ENCODE measurements at regions not wholly inside any gene's neighbourhood (a gene's known extent, or its start where the extent isn't known, plus 50 kb on each side); places are given as distances from the start of the nearest gene placed in this dataset.

GRCh38 chr16:6381896-6382295 is 950.7 kb upstream of the RBFOX1 start:
- DNase-seq (ENCODE audit: low spot score) (no peak), ATAC-seq (no peak)
- Mint-ChIP-seq H3K27me3 (no peaks in the 10 kb centered on the region), H3K4me1 (ENCODE audit: low read depth in 2 of 2) (no peaks in the 10 kb centered on the region), H3K9me3 (no peaks in the 10 kb centered on the region), H3K4me3 (no peak overlapping the region), H3K36me3 (no peaks in the 10 kb centered on the region), H3K27ac (no peak overlapping the region)

GRCh38 chr16:6377956-6378355 is 954.7 kb upstream of the RBFOX1 start:
- ATAC-seq, result no peak
- Mint-ChIP-seq H3K9me3 (no peaks in the 10 kb centered on the region), H3K36me3 (no peaks in the 10 kb centered on the region), H3K27ac (no peak overlapping the region), H3K4me3 (no peak overlapping the region), H3K27me3 (no peaks in the 10 kb centered on the region), H3K4me1 (ENCODE audit: low read depth in 2 of 2) (no peaks in the 10 kb centered on the region)
- no peak for DNase-seq (ENCODE audit: low spot score)

GRCh38 chr16:6375465-6376075 is 957.1 kb upstream of the RBFOX1 start:
- no peak for DNase-seq (ENCODE audit: low spot score)
- no peak overlapping the region for H3K27ac Mint-ChIP-seq
- H3K4me3 Mint-ChIP-seq, result no peak overlapping the region
- no peaks in the 10 kb centered on the region for H3K36me3 Mint-ChIP-seq
- no peaks in the 10 kb centered on the region for H3K27me3 Mint-ChIP-seq
- ATAC-seq, result no peak
- H3K4me1 Mint-ChIP-seq (ENCODE audit: low read depth in 2 of 2), result no peaks in the 10 kb centered on the region
- H3K9me3 Mint-ChIP-seq, result no peaks in the 10 kb centered on the region

GRCh38 chr16:6374821-6375220 is 957.8 kb upstream of the RBFOX1 start:
- no peak for DNase-seq (ENCODE audit: low spot score)
- ATAC-seq, result no peak
- Mint-ChIP-seq H3K27me3 (no peaks in the 10 kb centered on the region), H3K4me3 (no peak overlapping the region), H3K27ac (no peak overlapping the region), H3K9me3 (no peaks in the 10 kb centered on the region), H3K4me1 (ENCODE audit: low read depth in 2 of 2) (no peaks in the 10 kb centered on the region), H3K36me3 (no peaks in the 10 kb centered on the region)

- no peak for DNase-seq (ENCODE audit: low spot score)
- no peaks in the 10 kb centered on the region for H3K36me3 Mint-ChIP-seq
- peaks cover 14% of the 10 kb centered on the region for H3K9me3 Mint-ChIP-seq
- H3K27ac Mint-ChIP-seq, result no peak overlapping the region
- H3K4me1 Mint-ChIP-seq (ENCODE audit: low read depth in 2 of 2), result no peaks in the 10 kb centered on the region
- no peaks in the 10 kb centered on the region for H3K27me3 Mint-ChIP-seq
- no peak for ATAC-seq
- no peak overlapping the region for H3K4me3 Mint-ChIP-seq
Measured at GRCh38 chr16:6364846-6365245, 967.8 kb upstream of the RBFOX1 start.

- no peak for ATAC-seq
- H3K27me3 Mint-ChIP-seq, result no peaks in the 10 kb centered on the region
Measured at GRCh38 chr16:6363896-6364607, 968.6 kb upstream of the RBFOX1 start.

GRCh38 chr16:6363396-6363795 is 969.2 kb upstream of the RBFOX1 start:
- Mint-ChIP-seq H3K27ac (no peak overlapping the region), H3K27me3 (no peaks in the 10 kb centered on the region), H3K4me1 (ENCODE audit: low read depth in 2 of 2) (no peaks in the 10 kb centered on the region), H3K9me3 (peaks cover 11% of the 10 kb centered on the region), H3K36me3 (no peaks in the 10 kb centered on the region), H3K4me3 (no peak overlapping the region)
- no peak for ATAC-seq
- no peak for DNase-seq (ENCODE audit: low spot score)

More at GRCh38 chr16:6363896-6364607, 968.6 kb upstream of the RBFOX1 start:
- Mint-ChIP-seq H3K27ac (no peak overlapping the region), H3K4me1 (ENCODE audit: low read depth in 2 of 2) (no peaks in the 10 kb centered on the region), H3K9me3 (peaks cover 14% of the 10 kb centered on the region), H3K36me3 (no peaks in the 10 kb centered on the region), H3K4me3 (no peak overlapping the region)
- DNase-seq (ENCODE audit: low spot score), result no peak

- DNase-seq (ENCODE audit: low spot score) (no peak), ATAC-seq (no peak)
- H3K27ac Mint-ChIP-seq, result no peak overlapping the region
- no peak overlapping the region for H3K4me3 Mint-ChIP-seq
- H3K4me1 Mint-ChIP-seq (ENCODE audit: low read depth in 2 of 2), result no peaks in the 10 kb centered on the region
- peaks cover 10% of the 10 kb centered on the region for H3K9me3 Mint-ChIP-seq
- H3K27me3 Mint-ChIP-seq, result no peaks in the 10 kb centered on the region
- H3K36me3 Mint-ChIP-seq, result no peaks in the 10 kb centered on the region
Measured at GRCh38 chr16:6362321-6362720, 970.3 kb upstream of the RBFOX1 start.

GRCh38 chr16:6360641-6361040 is 972.0 kb upstream of the RBFOX1 start:
- no peaks in the 10 kb centered on the region for H3K36me3 Mint-ChIP-seq
- no peak overlapping the region for H3K27ac Mint-ChIP-seq
- no peak for ATAC-seq

GRCh38 chr16:6356911-6357310 is 975.7 kb upstream of the RBFOX1 start:
- Mint-ChIP-seq H3K9me3 (peaks cover 13% of the 10 kb centered on the region), H3K27me3 (no peaks in the 10 kb centered on the region), H3K36me3 (no peaks in the 10 kb centered on the region), H3K4me3 (no peak overlapping the region), H3K27ac (no peak overlapping the region), H3K4me1 (ENCODE audit: low read depth in 2 of 2) (no peaks in the 10 kb centered on the region)
- DNase-seq (ENCODE audit: low spot score) (no peak), ATAC-seq (no peak)

More at GRCh38 chr16:6360641-6361040, 972.0 kb upstream of the RBFOX1 start:
- H3K4me3 Mint-ChIP-seq, result no peak overlapping the region
- peaks cover 12% of the 10 kb centered on the region for H3K9me3 Mint-ChIP-seq
- DNase-seq (ENCODE audit: low spot score), result no peak
- H3K27me3 Mint-ChIP-seq, result no peaks in the 10 kb centered on the region
- H3K4me1 Mint-ChIP-seq (ENCODE audit: low read depth in 2 of 2), result no peaks in the 10 kb centered on the region

GRCh38 chr16:6349725-6350124 is 982.9 kb upstream of the RBFOX1 start:
- no peak for DNase-seq (ENCODE audit: low spot score)
- peaks cover 5% of the 10 kb centered on the region for H3K9me3 Mint-ChIP-seq
- no peak overlapping the region for H3K4me3 Mint-ChIP-seq
- no peaks in the 10 kb centered on the region for H3K4me1 Mint-ChIP-seq (ENCODE audit: low read depth in 2 of 2)
- no peak for ATAC-seq
- H3K27me3 Mint-ChIP-seq, result no peaks in the 10 kb centered on the region
- no peaks in the 10 kb centered on the region for H3K36me3 Mint-ChIP-seq
- no peak overlapping the region for H3K27ac Mint-ChIP-seq

GRCh38 chr16:6345090-6345489 is 987.6 kb upstream of the RBFOX1 start:
- H3K36me3 Mint-ChIP-seq, result no peaks in the 10 kb centered on the region
- H3K4me3 Mint-ChIP-seq, result no peak overlapping the region
- ATAC-seq (no peak), DNase-seq (ENCODE audit: low spot score) (no peak)
- H3K9me3 Mint-ChIP-seq, result peaks cover 10% of the 10 kb centered on the region
- no peaks in the 10 kb centered on the region for H3K27me3 Mint-ChIP-seq
- no peak overlapping the region for H3K27ac Mint-ChIP-seq
- H3K4me1 Mint-ChIP-seq (ENCODE audit: low read depth in 2 of 2), result no peaks in the 10 kb centered on the region

- Mint-ChIP-seq H3K4me1 (ENCODE audit: low read depth in 2 of 2) (no peaks in the 10 kb centered on the region), H3K36me3 (no peaks in the 10 kb centered on the region), H3K27me3 (no peaks in the 10 kb centered on the region), H3K9me3 (peaks cover 13% of the 10 kb centered on the region), H3K4me3 (no peak overlapping the region), H3K27ac (no peak overlapping the region)
- no peak for DNase-seq (ENCODE audit: low spot score)
- no peak for ATAC-seq
Measured at GRCh38 chr16:6343157-6343556, 989.5 kb upstream of the RBFOX1 start.

GRCh38 chr16:6341981-6342380 is 990.7 kb upstream of the RBFOX1 start:
- Mint-ChIP-seq H3K4me3 (no peak overlapping the region), H3K27ac (no peak overlapping the region), H3K4me1 (ENCODE audit: low read depth in 2 of 2) (no peaks in the 10 kb centered on the region), H3K9me3 (peaks cover 13% of the 10 kb centered on the region), H3K27me3 (no peaks in the 10 kb centered on the region), H3K36me3 (no peaks in the 10 kb centered on the region)
- DNase-seq (ENCODE audit: low spot score) (no peak), ATAC-seq (no peak)

- no peak overlapping the region for H3K27ac Mint-ChIP-seq
- no peak for DNase-seq (ENCODE audit: low spot score)
Measured at GRCh38 chr16:6335072-6335471, 997.6 kb upstream of the RBFOX1 start.

More at GRCh38 chr16:6335072-6335471, 997.6 kb upstream of the RBFOX1 start:
- Mint-ChIP-seq H3K27me3 (no peaks in the 10 kb centered on the region), H3K36me3 (peaks cover 8% of the 10 kb centered on the region), H3K4me1 (ENCODE audit: low read depth in 2 of 2) (no peaks in the 10 kb centered on the region), H3K9me3 (peaks cover 7% of the 10 kb centered on the region), H3K4me3 (no peak overlapping the region)
- ATAC-seq, result no peak
